ENCODE measurements at regions not wholly inside any gene's neighbourhood (a gene's known extent, or its start where the extent isn't known, plus 50 kb on each side); places are given as distances from the start of the nearest gene placed in this dataset.
"Not testable (repeated sequence)": the region's sequence is repeated elsewhere in the genome, so short reads cannot be mapped to it uniquely, and the experiment has no call there.

GRCh38 chr2:111512378-111512777, 371.6 kb downstream of the ANAPC1 start:
- H3K27ac ChIP-seq (replicated peaks); DNase-seq (ENCODE audit: low read depth in 1 of 2, low spot score in 1 of 2); H3K27me3 ChIP-seq (ENCODE audit: insufficient read depth, poor library complexity, severe bottlenecking): not testable (repeated sequence)

GRCh38 chr2:111514138-111514537, 369.9 kb downstream of the ANAPC1 start:
- not testable (repeated sequence) for H3K27me3 ChIP-seq (ENCODE audit: insufficient read depth, poor library complexity, severe bottlenecking); H3K4me3 ChIP-seq (replicated peaks; ENCODE audit: insufficient read depth, low read length); DNase-seq (ENCODE audit: low read depth in 1 of 2, low spot score in 1 of 2); H3K27ac ChIP-seq (replicated peaks)

More at GRCh38 chr2:111512378-111512777, 371.6 kb downstream of the ANAPC1 start:
- H3K4me3 ChIP-seq (replicated peaks; ENCODE audit: insufficient read depth, low read length) = not testable (repeated sequence)

- DNase-seq (ENCODE audit: low read depth in 1 of 2, low spot score in 1 of 2); H3K27me3 ChIP-seq (ENCODE audit: insufficient read depth, poor library complexity, severe bottlenecking); H3K27ac ChIP-seq (replicated peaks); H3K4me3 ChIP-seq (replicated peaks; ENCODE audit: insufficient read depth, low read length): not testable (repeated sequence)
Measured at GRCh38 chr2:111517050-111517720, 366.8 kb downstream of the ANAPC1 start.

GRCh38 chr2:111517721-111518053, 366.3 kb downstream of the ANAPC1 start:
- not testable (repeated sequence) for H3K27me3 ChIP-seq (ENCODE audit: insufficient read depth, poor library complexity, severe bottlenecking); DNase-seq (ENCODE audit: low read depth in 1 of 2, low spot score in 1 of 2); H3K4me3 ChIP-seq (replicated peaks; ENCODE audit: insufficient read depth, low read length); H3K27ac ChIP-seq (replicated peaks)

- peak in 1 of 2 experiments; percentile 61 for DNase-seq (ENCODE audit: low read depth in 1 of 2, low spot score in 1 of 2)
- H3K27ac ChIP-seq (replicated peaks) = no peak overlapping the region
- TF ChIP-seq SPI1 (IDR thresholded peaks at IDR 0.05; ENCODE audit: borderline replicate concordance, low read depth) (no peak), POLR2AphosphoS5 (IDR thresholded peaks at IDR 0.05; ENCODE audit: low read depth) (no peak), REST (IDR thresholded peaks at IDR 0.05; ENCODE audit: insufficient replicate concordance, low read depth) (no peak), CTCF (IDR thresholded peaks at IDR 0.05; ENCODE audit: insufficient read depth, low read length) (no peak), GABPA (IDR thresholded peaks at IDR 0.05; ENCODE audit: low read depth) (no peak)
- H3K27me3 ChIP-seq (ENCODE audit: insufficient read depth, poor library complexity, severe bottlenecking) = no peaks in the 10 kb centered on the region
- H3K4me3 ChIP-seq (replicated peaks; ENCODE audit: insufficient read depth, low read length) = no peak overlapping the region
Measured at GRCh38 chr2:111519071-111519470, 364.9 kb downstream of the ANAPC1 start.

- no peak for DNase-seq (ENCODE audit: low read depth in 1 of 2, low spot score in 1 of 2)
- no peaks in the 10 kb centered on the region for H3K27me3 ChIP-seq (ENCODE audit: insufficient read depth, poor library complexity, severe bottlenecking)
- no peak for TF ChIP-seq CTCF (IDR thresholded peaks at IDR 0.05; ENCODE audit: insufficient read depth, low read length)
- no peak for TF ChIP-seq POLR2AphosphoS5 (IDR thresholded peaks at IDR 0.05; ENCODE audit: low read depth)
- TF ChIP-seq REST (IDR thresholded peaks at IDR 0.05; ENCODE audit: insufficient replicate concordance, low read depth) = no peak
- no peak for TF ChIP-seq GABPA (IDR thresholded peaks at IDR 0.05; ENCODE audit: low read depth)
- TF ChIP-seq SPI1 (IDR thresholded peaks at IDR 0.05; ENCODE audit: borderline replicate concordance, low read depth) = no peak
- H3K4me3 ChIP-seq (replicated peaks; ENCODE audit: insufficient read depth, low read length) = no peak overlapping the region
- H3K27ac ChIP-seq (replicated peaks) = no peak overlapping the region
Measured at GRCh38 chr2:111522231-111522768, 361.7 kb downstream of the ANAPC1 start.
